HG03520 (cell line): ENCODE measurements at regions not wholly inside any gene's neighbourhood (a gene's known extent, or its start where the extent isn't known, plus 50 kb on each side); places are given as distances from the start of the nearest gene placed in this dataset.
"Not testable (repeated sequence)": the region's sequence is repeated elsewhere in the genome, so short reads cannot be mapped to it uniquely, and the experiment has no call there.

Experiments used
- ATAC-seq: cut with Tn5 transposase; IDR thresholded peaks from one replicate; pipeline ENCODE4 v1.9.1; 2021; ENCODE audit warnings: mild to moderate bottlenecking, moderate library complexity; ENCODE audit not compliant: unreplicated experiment

DNA sequence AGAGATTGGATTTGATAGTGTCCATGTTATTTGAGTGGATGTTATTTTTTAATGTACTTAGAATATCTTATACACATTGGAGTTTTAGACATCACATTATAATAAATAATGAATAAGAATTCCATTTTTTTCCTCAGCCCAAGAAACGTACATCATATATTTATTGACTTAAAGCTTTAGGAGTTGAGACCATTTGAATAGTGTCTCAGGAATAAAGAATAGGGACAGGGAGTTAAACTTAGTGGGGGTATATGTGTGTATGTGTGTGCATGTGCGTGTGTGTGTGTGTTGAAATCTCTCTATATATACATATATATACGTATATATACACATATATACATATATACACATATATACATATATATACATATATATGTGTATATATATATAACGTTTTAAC is 542.9 kb upstream of the CHD1 start:
- ATAC-seq = not testable (repeated sequence)

DNA sequence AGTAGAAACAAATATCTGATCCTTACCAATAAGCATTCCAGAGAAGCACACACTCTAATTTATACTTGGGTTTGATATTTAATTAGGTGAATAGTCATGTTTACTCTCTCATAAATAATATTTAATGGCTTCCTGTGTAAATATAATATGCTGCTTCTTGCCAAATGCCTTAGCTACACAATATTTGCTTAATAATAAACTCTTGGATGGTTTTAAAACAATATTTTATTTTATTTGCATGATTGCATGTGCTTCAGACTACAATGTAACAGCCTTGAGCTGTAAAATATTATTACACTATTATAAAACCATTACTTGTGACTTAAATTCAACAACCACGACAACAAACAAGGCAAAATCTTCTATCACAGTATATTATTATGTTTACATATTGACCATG is 542.4 kb upstream of the CHD1 start:
- not testable (repeated sequence) for ATAC-seq

DNA sequence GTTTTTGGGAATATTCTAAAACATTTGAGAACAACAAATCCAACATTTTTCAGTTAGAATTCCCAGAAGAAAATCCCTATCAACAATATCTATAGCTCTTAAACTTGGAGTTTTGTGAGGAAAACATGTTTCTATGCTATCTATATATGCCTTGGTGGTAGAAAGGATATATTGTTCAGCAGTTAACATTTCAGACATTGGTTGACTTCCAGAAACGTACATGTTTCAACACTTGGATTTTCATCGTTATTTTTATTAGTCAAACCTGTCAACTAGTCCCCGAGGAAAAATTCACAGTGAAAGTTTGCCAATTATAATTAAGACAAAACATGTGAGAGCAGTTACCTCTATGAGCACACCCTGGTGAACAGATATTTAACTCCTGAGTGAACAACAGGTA is 541.8 kb upstream of the CHD1 start:
- not testable (repeated sequence) for ATAC-seq

DNA sequence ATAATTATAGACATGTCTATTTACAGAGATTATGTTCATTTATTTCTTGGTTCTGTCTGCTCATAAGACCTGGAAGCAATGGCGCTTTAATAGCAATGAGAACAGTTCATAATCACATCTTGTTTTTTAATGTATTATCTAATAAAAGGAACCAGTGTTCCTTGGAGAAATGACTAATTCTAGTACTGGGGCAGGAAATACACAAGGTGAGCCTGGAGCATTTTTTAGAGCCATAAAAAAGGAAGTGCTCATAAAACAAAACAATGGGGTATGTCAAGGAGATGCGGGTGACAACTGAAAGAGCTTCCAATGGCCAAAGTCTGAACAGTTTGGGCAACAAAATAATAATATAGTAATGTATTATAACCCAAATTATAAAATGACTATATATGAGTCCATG is 531.9 kb upstream of the CHD1 start:
- no peak for ATAC-seq

DNA sequence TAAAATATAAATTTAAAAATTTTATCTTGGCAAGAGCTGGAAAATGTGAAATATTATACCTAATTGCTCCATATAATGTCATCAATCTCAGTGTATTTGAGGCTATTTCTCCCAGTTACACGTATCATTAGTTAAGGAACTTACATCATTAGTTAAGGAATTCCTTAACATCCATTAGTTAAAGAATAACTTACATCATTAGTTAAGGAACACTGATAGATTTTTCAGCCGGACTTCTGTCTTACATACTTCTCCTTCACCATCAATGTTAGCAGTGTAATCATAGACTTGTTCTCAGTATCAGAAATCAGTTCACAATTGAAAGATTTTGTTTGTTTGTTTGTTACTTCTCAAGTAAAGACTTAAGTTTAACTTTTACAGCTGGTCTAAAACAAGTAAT is 524.4 kb upstream of the CHD1 start:
- ATAC-seq = no peak

DNA sequence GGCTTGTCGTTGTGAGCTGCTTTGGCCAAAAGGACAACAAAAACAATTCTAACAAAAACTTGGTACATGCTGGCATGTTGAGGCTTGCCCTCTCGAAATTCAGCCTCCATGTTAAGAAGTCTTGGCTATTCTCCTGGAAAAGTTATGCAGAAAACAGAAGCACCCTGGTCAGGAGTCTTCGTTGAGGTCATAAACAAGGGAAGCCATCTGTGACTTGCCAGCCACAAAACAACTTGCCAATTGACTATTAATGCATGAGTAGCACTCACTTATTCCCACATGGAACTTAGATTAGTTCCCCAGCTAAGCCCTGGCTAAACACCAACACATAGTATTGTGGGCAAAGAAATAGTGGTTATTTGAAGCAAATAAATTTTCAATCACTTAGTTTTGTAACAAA is 521.0 kb upstream of the CHD1 start:
- ATAC-seq = no peak

DNA sequence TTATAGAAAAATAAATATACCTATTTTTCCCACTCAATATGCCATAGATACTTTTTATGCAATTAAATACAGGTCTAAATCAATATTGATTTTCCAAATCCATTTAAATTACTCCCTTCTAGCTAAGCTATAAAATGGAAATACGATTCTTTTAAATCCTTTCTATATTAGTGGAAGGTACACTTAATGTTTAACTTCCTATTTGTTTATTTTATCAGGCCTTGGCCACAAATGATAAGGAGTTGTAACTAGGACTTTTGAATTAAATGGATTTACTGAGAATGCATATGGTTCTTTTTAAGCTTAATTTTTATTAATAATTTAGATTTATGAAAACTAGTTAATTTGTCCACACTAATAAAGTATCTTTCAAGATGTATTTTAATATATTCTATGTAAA is 517.0 kb upstream of the CHD1 start:
- no peak for ATAC-seq

DNA sequence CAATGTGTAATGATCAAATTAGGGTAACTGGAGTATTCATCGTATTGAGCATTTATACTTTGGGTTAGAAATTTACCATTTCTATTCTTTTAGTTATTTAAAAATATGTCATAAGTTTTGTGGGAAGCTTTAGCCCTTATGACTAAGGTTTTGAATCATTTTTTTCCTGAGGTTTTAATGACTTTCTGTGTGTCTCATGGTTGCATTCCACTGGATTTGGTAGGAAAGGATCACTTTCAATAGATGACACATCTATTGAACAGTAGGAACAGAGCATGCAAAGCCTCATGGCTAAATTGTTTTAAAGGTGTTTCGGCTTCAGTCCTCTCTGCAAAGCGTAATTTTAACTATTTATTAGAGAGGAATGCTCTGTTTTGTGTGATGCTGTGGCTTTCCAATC is 512.4 kb upstream of the CHD1 start:
- ATAC-seq = no peak

DNA sequence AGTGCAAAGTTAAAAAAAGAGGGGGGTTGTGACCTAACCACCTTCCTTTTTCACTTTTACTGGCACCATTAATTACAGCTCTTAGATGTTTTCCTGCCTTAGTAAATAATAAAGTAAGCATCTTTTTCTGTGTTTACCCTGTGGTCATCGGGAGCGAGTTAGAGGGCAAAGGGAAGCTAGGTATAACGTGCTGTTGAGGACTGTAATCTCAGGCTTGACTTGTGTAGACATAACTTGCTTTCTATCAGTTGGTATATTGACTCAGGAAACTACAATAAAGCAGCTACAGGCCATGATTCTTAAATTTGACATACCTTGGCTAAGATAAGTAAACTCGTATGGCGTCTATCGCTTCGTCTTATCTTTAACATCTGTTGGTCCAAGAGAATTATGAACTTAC is 509.8 kb upstream of the CHD1 start:
- no peak for ATAC-seq

DNA sequence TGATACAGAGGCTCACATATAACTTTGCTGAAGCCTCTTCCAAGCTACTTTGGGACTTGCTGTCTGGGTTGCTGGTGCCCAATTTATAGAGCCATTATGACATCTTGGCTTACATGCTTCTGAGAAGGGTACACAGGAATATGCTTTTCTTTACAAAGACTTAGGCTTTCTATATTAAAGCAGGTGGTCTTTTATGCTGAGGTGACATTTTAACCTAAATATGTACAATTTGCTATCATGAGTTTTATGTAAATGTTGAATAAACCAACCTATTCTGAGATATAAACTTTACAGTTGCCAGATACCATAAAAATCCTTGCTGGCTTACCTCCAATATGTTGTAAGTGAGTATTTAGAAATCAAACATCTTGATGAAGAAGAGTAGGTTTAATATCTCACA is 509.2 kb upstream of the CHD1 start:
- no peak for ATAC-seq

DNA sequence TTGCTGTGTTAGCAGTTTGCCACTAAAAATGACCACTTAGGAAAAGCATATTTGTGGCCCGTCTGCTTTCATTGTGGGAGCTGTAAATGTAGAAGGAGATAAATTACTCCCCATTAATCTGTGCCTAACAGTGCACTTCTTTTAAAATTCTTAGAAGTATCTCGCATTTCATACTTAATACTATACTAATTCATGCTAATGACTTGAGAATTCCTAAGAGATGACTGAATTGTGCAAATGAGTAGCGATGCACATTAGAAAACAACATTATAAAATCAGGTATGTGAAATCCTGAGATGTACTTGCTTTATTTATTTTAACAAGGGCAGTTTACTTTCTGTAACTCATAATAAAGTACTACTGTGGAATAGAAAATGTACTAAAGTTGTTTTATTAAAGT is 494.6 kb upstream of the CHD1 start:
- not testable (repeated sequence) for ATAC-seq

DNA sequence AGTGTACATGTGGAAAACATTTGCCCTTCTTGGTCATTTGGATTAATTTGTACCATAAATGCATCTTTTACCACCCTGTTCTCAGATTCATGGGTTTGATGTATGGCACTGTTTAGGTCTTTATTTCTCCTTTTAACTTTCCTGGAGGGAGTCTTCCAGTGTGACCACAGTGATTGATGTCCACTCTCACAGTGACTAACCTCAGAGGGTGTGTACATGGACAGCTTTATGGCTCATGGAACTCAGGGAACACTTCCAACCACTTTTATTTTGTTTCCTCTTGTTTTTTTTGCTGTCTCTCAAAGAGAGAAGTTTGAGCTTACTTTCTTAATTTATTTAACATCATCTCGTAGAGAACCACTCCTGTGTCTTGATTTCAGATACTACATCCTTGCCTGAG is 489.8 kb upstream of the CHD1 start:
- ATAC-seq = not testable (repeated sequence)

DNA sequence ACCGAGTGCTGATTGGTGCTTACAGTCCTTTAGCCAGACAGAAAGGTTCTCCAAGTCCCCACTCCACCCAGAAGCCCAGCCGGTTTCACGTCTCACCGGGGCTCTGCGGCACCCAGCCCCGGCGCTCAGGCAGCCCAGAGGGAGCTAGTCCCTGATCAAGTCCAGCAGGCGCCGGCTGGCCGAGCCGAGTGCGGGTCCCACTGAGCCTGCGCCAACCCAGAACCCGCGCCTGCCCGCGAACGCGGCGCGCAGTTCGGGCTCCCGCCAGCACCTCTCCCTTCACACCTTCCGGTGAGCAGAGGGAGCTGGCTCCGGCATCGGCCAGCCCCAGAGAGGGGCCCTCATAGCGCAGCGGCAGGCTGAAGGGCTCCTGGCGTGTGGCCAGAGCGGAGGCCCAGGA is 481.6 kb upstream of the CHD1 start:
- not testable (repeated sequence) for ATAC-seq

DNA sequence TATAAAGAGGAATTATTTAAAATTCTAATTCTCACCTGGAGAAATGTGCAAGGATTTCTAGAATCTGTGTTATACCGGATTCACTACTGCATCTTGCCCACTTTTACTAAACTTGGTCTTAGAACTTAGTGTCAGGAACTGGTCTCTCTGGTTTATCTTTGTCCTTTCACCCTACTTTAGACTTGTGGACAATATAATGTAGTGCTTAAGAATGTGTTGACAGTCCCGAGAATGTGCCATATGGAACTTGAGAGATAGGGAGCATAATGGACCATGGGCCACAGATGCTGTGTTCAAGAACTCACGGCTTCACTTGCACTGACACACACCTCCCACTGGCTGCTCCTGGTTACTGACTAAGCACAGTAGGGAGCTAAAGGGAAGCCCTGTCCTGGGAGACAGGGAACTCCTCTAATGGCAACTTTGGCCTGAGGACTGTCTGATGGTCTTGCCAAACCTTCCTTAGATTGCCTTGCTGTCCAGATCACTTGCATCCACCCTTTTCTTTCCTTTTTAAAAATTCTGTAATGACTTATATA is 476.0 kb upstream of the CHD1 start:
- ATAC-seq = not testable (repeated sequence)

DNA sequence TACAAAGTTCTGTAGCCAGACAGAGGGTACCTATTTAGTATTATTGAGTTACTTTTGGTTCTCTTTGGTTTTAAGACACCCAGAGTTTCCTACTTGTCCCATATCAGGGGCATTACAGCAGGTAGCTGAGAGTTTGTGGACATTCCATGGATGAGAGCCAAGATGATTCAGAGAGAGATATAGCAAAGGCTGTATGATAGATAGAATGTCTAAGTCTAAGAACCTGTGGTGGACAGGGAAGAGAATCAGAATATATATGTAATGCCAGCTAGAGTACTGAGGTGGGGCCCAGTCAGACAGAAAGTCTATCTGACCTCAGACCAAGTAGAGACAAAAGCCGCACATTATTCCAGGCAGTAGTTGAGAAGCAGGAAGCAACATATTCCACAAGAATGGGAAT is 471.8 kb upstream of the CHD1 start:
- not testable (repeated sequence) for ATAC-seq

DNA sequence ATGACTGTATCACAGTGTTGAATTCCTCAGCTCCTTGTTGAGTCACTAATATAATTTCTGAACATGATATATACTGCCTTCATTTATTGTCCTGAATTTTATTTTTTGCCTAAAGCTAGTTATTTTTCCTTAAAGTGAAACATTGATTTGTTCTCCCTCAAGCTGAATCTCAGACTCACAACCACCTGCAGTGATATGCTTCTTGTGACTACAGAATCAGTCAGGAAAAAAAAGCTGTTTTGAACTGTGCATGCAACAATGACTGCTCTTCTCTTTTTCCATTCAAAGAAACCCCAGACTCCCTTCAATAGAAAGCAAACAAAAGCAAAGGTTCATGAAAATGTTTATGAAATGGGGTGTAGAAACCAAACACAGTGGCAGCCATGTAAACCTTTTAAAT is 470.2 kb upstream of the CHD1 start:
- ATAC-seq = no peak

DNA sequence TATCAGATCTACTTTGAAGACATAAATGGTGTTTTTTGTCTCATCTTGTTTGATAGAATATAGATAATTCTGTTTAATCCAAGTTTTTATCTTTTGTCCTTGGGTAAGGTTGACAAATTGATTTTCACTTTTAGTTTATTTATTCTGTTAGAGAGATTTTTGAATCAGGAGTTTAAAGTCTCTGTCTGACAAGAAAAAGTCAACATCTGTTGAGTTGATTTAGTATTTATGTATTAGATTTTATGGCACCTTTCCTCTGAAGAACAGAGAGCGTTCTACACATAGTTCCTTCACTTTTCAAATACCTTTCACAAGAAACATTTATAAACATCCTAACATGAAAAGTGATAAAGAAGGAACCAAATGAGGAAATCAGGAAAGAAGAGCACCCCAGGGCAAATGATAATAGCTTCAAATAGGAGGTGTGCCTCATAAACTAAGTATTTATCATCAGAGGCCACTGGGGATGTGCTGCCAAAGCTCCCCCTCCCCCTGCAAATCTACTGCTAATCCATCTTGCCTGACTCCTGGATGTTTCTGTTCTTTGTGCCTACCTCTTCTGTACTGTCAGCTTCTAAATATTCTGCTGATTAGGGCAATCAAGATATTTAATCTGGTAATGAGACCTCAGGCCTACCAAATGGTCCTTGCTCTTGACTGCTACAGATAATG is 457.7 kb upstream of the CHD1 start:
- ATAC-seq = no peak

DNA sequence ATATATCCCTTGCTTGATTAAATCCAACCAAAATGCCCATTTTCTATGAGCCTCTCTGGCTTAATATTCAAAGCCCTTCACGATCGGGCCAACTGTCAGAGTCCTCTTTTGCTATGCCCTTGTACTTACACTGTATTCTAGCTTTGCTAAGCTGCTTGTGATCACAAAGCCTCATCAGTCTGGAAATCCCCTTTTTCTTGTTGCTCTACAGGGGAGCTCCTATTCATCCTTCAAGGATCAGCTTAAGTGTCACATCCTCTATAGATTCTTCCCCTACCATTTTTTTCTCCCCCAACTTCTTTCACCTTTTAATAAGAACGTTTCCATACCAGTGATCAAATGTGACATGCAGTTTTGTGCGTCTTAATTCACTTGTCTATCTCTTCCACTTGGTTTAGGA is 450.4 kb upstream of the CHD1 start:
- no peak for ATAC-seq

DNA sequence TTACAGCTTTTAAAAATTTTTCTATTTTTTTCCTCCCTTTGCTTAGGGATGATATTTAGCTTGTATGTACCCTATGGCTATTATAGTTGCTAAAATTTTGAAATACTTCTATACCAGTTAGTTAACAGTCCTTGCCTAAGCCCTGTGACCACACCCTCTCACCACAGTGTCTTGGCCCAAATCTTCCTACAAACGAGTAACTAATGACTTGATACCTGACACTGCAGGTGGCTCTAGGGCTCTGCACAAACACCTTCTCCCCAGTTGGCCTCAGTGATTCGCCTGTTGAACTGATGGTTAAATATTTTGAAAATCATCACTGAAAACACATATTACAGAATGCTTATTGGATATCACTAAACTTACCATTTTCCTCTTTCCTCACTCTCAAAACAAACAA is 449.6 kb upstream of the CHD1 start:
- no peak for ATAC-seq

DNA sequence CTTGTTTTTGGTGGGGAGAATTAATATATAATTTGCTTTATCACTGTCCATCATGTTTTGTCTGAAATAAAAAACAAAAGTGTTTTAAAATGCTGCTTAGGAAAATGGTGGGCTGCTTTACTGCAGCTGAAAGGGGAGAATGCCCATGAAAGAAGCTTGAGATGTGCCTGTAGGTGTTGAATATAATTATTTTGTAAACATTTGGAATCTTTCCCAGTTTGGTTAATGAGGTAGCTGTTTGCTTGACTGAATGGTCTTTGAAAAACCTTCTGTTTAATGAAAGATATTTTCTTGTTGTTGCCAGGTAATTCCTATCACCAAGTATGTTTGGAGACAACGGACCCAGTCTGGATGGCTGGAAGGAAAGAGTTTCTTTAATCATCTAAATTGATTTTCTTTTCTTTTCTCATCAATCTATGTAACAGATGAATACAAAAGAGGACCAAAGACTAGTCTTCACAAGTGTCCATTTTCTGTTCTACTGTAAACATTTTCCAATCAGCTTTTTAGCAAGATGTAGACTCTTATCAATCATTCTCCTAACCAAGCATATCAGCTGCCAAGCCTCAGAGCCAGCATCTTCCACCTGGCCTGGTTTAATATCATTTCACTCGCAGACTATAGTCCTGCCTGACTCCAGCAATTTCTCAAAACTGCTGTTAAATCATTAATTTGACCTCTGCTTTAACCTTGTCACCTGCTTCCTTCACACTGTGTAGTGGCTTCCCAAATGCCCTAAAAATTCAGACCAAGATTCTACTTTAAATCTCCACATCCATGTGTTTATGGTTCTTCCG is 441.2 kb upstream of the CHD1 start:
- no peak for ATAC-seq

DNA sequence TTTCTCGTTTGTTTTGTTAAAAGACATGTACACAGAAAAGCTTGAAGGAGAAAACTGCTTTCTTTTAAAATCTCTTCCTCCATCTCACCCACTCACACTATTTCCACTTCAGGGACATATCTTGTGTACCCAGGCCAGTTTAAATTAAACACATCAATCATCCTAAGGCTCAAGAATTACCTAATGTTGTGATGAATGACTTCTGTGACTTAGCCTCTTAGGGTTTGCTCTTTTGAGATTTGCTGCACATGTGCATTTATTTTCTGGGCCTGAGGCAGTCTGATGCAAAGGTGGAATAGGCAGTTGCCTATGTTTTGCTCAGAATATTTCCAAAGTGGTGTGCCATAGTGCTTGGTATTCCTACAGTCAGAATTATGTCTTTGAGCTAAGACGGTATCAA is 439.9 kb upstream of the CHD1 start:
- no peak for ATAC-seq

DNA sequence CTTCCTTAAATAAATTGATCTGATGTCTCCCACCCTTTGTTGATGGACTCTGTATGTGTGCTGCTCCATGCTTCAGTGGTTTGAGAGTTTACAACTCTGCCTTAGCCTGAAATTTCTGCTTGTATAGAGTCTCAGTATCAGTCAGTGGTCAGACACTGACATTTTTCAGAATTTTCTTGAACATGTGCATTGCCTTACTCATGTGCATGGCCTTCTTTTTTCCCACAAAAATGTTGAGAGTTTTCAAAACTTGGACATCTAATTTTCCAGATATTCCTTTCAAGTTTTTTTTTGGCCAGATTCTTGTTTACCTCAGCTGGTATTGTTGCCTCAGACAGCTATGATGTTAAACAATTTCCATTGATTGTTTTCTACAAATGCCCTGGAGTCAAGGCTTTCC is 427.1 kb upstream of the CHD1 start:
- ATAC-seq = no peak
